ENCODE measurements at regions not wholly inside any gene's neighbourhood (a gene's known extent, or its start where the extent isn't known, plus 50 kb on each side); places are given as distances from the start of the nearest gene placed in this dataset.

GRCh38 chr13:80203496-80203895, 137.4 kb downstream of the SPRY2 start:
- TF ChIP-seq REST (IDR thresholded peaks at IDR 0.05; ENCODE audit: low read depth, low read length) (no peak), FOXK2 (IDR thresholded peaks at IDR 0.05) (no peak), CTCF (IDR thresholded peaks at IDR 0.05 in 2 of 3, conservative IDR thresholded peaks at IDR 0.05 in 1 of 3; ENCODE audit: control insufficient read depth in 2 of 3, extremely low read depth in 1 of 3, insufficient read depth in 1 of 3, low read depth in 3 of 3, low read length in 3 of 3) (no peak), EGR1 (IDR thresholded peaks at IDR 0.05; ENCODE audit: borderline replicate concordance in 1 of 2, low read depth in 2 of 2, low read length in 2 of 2) (no peak), POLR2A (IDR thresholded peaks at IDR 0.05; ENCODE audit: low read depth, low read length) (no peak), JUNB (IDR thresholded peaks at IDR 0.05) (no peak), POLR2AphosphoS2 (IDR thresholded peaks at IDR 0.05; ENCODE audit: low read depth, low read length) (no peak), NRF1 (conservative IDR thresholded peaks at IDR 0.05; ENCODE audit: low read depth, low read length) (no peak), CREM (IDR thresholded peaks at IDR 0.05; ENCODE audit: low read depth) (no peak), CBFB (IDR thresholded peaks at IDR 0.05; ENCODE audit: low read depth) (no peak)
- TF ChIP-seq, protein P1, sequence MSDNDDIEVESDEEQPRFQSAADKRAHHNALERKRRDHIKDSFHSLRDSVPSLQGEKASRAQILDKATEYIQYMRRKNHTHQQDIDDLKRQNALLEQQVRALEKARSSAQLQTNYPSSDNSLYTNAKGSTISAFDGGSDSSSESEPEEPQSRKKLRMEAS (IDR thresholded peaks at IDR 0.05; ENCODE audit: low read depth, low read length) = no peak
- TF ChIP-seq, protein P2, sequence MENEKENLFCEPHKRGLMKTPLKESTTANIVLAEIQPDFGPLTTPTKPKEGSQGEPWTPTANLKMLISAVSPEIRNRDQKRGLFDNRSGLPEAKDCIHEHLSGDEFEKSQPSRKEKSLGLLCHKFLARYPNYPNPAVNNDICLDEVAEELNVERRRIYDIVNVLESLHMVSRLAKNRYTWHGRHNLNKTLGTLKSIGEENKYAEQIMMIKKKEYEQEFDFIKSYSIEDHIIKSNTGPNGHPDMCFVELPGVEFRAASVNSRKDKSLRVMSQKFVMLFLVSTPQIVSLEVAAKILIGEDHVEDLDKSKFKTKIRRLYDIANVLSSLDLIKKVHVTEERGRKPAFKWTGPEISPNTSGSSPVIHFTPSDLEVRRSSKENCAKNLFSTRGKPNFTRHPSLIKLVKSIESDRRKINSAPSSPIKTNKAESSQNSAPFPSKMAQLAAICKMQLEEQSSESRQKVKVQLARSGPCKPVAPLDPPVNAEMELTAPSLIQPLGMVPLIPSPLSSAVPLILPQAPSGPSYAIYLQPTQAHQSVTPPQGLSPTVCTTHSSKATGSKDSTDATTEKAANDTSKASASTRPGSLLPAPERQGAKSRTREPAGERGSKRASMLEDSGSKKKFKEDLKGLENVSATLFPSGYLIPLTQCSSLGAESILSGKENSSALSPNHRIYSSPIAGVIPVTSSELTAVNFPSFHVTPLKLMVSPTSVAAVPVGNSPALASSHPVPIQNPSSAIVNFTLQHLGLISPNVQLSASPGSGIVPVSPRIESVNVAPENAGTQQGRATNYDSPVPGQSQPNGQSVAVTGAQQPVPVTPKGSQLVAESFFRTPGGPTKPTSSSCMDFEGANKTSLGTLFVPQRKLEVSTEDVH (IDR thresholded peaks at IDR 0.05; ENCODE audit: low read depth, partially characterized antibody) = no peak
- TF ChIP-seq, protein P3, sequence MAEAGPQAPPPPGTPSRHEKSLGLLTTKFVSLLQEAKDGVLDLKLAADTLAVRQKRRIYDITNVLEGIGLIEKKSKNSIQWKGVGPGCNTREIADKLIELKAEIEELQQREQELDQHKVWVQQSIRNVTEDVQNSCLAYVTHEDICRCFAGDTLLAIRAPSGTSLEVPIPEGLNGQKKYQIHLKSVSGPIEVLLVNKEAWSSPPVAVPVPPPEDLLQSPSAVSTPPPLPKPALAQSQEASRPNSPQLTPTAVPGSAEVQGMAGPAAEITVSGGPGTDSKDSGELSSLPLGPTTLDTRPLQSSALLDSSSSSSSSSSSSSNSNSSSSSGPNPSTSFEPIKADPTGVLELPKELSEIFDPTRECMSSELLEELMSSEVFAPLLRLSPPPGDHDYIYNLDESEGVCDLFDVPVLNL (IDR thresholded peaks at IDR 0.05; ENCODE audit: low read depth, low read length) = no peak

All from GM12878 (cell line).